Spleen (tissue), 11 donors: ENCODE measurements at regions not wholly inside any gene's neighbourhood (a gene's known extent, or its start where the extent isn't known, plus 50 kb on each side); places are given as distances from the start of the nearest gene placed in this dataset.
A peak's percentile ranks its signal among the peaks of the same experiment; 100 is the strongest.

Experiments used
- DNase-seq: peaks from one replicate; pipeline ENCODE4 v3.0.0-alpha.2; 2020
- H3K27ac ChIP-seq, 8 donors: fragments of 200-600 bp; sonication (generic) in 7 of 8; 1 replicate in 4 of 8; 2 replicates in 4 of 8; pipeline versions ENCODE4 v1.5.0 to v1.8.0; 2016 to 2021; ENCODE audit warnings: inconsistent platforms in 4 of 8, mild to moderate bottlenecking in 4 of 8, moderate library complexity in 1 of 8
- H3K27me3 ChIP-seq, 7 donors: fragments of 200-600 bp; sonication (generic) in 6 of 7; replicated peaks in 1 of 7; 1 replicate in 4 of 7; 2 replicates in 3 of 7; pipeline versions ENCODE4 v1.5.0 to v1.8.0; 2016 to 2021; ENCODE audit warnings: inconsistent platforms in 3 of 7, mild to moderate bottlenecking in 1 of 7
- H3K36me3 ChIP-seq, 6 donors: fragments of 200-600 bp; sonication (generic) in 5 of 6; 1 replicate in 4 of 6; 2 replicates in 2 of 6; pipeline versions ENCODE4 v1.5.0 to v1.8.0; 2016 to 2021; ENCODE audit warnings: inconsistent platforms in 2 of 6
- H3K4me1 ChIP-seq, 6 donors: fragments of 200-600 bp; sonication (generic) in 5 of 6; 1 replicate in 3 of 6; 2 replicates in 3 of 6; pipeline versions ENCODE4 v1.5.0 to v1.8.0; 2016 to 2021; ENCODE audit warnings: inconsistent platforms in 3 of 6
- H3K4me3 ChIP-seq, 8 donors: fragments of 200-600 bp; sonication (generic) in 7 of 8; 1 replicate in 4 of 8; 2 replicates in 4 of 8; pipeline versions ENCODE4 v1.5.0 to v1.8.0; 2016 to 2021; ENCODE audit warnings: inconsistent platforms in 4 of 8, mild to moderate bottlenecking in 4 of 8, moderate library complexity in 2 of 8
- H3K9me3 ChIP-seq, 8 donors: fragments of 200-600 bp; sonication (generic) in 7 of 8; 1 replicate in 4 of 8; 2 replicates in 4 of 8; pipeline versions ENCODE4 v1.5.0 to v1.8.0; 2016 to 2021; ENCODE audit warnings: inconsistent platforms in 4 of 8
- CTCF ChIP-seq, 11 experiments: fragments of 200-600 bp in 7 of 11; fragments of 450-650 bp in 4 of 11; sonication (generic) in 4 of 11; IDR thresholded peaks in 8 of 11; conservative IDR thresholded peaks in 3 of 11; 1 replicate in 7 of 11; 2 replicates in 4 of 11; pipeline versions ENCODE4 v1.4.0 to v1.8.0; 2016 to 2021; ENCODE audit warnings: antibody characterized with exemption in 11 of 11, inconsistent platforms in 4 of 11, mild to moderate bottlenecking in 1 of 11
- POLR2A ChIP-seq, 3 donors: fragments of 450-650 bp; IDR thresholded peaks; one replicate each; pipeline ENCODE4 v1.5.1; 2017; ENCODE audit warnings: antibody characterized with exemption in 3 of 3, mild to moderate bottlenecking in 1 of 3
- POLR2AphosphoS5 ChIP-seq, 3 donors: sonication (generic); formaldehyde crosslinking; IDR thresholded peaks; one replicate each; pipeline ENCODE4 v1.5.1; 2017; ENCODE audit warnings: antibody characterized with exemption in 3 of 3
- WGBS, 5 donors: extraction: QIAGEN DNeasy Blood & Tissue Kit in 3 of 5; methylation state at CpG; one replicate each; pipeline versions ENCODE4 v1.1.5 to v1.1.7; 2013 to 2018; 5-methylcytosine and 5-hydroxymethylcytosine counted together
- intact Hi-C: fragments of 100-400 bp; cut with DNase I; formaldehyde crosslinking; loops from one replicate; pipeline ENCODE4 v1.15.0; 2023; ENCODE audit warnings: low total_unique reads
- donor health status: healthy with polysubstance abuse.
- donor health status: DM: no; HTN: no; CAD: no; lungs with moderate emphysema.
- donor health status: DM: no; HTN: no; CAD: no.
- donor health status: Bipolar disorder and iron deficiency.
- donor health status: healthy.
- donor health status: DM: no; HTN: no; CAD: no.
- donor health status: DM: yes; HTN: yes; CAD: no.

DNA sequence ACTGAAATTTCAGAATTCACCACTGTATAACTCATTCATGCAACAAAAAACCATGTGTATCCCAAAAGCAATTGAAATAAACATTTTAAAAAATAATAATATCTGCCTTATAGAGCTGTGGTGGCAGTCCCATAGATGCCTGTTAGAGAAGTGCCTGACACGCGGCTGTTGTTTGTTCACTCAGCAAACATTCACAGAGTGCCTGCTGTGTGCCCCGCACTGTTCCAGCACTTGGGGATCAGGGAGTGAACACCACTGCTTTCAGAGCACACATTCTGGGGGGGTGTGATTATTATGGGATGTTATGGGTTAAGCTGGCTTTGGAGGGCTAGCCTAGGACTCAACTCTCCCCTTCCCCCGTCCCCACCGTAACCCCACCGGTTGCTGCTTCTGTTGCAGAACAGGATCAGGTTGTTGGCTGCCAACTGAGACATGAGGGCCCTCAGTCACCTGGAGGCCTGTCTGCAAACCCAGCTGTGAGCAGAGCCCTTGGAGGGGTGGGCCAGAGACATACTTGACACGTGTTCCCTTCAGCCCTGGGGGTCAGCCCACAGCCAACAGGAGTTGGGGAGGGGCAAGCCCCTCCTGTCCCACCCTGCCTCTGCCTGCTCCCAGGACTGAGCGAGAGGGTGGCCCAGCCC, 103.3 kb upstream of the CIBAR2 start:
- TF ChIP-seq POLR2AphosphoS5 (IDR thresholded peaks at IDR 0.05) (no peak), CTCF (IDR thresholded peaks at IDR 0.05 in 8 of 11, conservative IDR thresholded peaks at IDR 0.05 in 3 of 11) (no peak), POLR2A (IDR thresholded peaks at IDR 0.05) (no peak)
- Histone ChIP-seq H3K27ac (no peak overlapping the region), H3K9me3 (no peaks in the 10 kb centered on the region), H3K4me3 (no peak overlapping the region), H3K27me3 (no peaks in the 10 kb centered on the region), H3K36me3 (no peaks in the 10 kb centered on the region), H3K4me1 (peaks cover 0 to 57% (median 28%) of the 10 kb centered on the region in 6 donors)
- no peak for DNase-seq
- WGBS, 5 donors: 88 to 90% (median 89%) methylated on average over 8 of the region's 8 CpGs
- intact Hi-C loops: no loop called here

GRCh38 chr16:85216522-85217375, 104.5 kb upstream of the CIBAR2 start:
- Histone ChIP-seq H3K27me3 (no peaks in the 10 kb centered on the region), H3K4me3 (no peak overlapping the region), H3K36me3 (no peaks in the 10 kb centered on the region), H3K4me1 (peaks cover 0 to 60% (median 28%) of the 10 kb centered on the region in 6 donors), H3K27ac (no peak overlapping the region), H3K9me3 (no peaks in the 10 kb centered on the region)
- intact Hi-C loops: no loop called here
- DNase-seq: no peak
- WGBS, 5 donors: 81 to 88% (median 85%) methylated on average over 19 of the region's 19 CpGs
- TF ChIP-seq CTCF (IDR thresholded peaks at IDR 0.05 in 8 of 11, conservative IDR thresholded peaks at IDR 0.05 in 3 of 11): no peak
- TF ChIP-seq POLR2AphosphoS5 (IDR thresholded peaks at IDR 0.05): no peak
- TF ChIP-seq POLR2A (IDR thresholded peaks at IDR 0.05): no peak

DNA sequence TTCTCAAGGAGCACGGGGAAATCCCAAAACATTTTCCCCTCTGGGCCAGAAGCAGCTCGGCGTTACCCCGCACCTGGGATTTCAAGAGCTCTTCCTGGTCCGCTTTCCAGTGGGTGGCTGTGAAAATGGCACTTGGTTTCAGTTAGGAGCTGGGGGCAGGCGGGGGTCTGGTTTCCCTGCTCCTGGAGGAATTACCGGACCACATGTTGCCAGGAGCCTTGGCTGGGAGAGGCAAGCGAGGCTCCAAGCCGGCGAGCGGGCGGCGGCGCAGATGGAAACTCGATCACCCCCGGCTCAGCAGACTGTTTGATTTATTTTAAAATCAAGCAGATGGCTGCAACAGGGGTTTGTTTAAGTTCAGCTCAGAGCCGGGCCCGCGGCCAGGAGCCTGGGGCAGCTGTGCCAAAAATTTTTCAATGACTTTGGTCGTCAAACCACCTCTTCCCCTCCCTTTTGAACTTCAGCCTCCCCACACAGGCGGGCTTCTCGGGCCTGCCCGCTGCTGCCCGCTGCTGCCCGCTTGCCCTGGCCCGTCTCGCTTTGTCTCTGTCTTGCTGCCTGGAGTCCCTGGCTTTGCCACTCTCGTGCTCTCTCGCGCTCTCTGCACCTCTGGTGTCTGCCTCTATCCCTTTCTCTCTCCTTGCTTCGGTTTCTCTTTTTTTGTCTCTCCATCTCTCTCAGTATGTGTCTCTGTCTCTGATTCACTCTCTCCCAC, 108.0 kb upstream of the CIBAR2 start:
- Histone ChIP-seq H3K4me1 (peaks cover 0 to 52% (median 17%) of the 10 kb centered on the region in 6 donors), H3K27me3 (no peaks in the 10 kb centered on the region), H3K36me3 (no peaks in the 10 kb centered on the region), H3K9me3 (no peaks in the 10 kb centered on the region), H3K4me3 (peak overlapping the region in 2 of 8 donors; percentile 21 to 24), H3K27ac (peak overlapping the region in 6 of 8 donors; percentile 4 to 62 (median 36))
- intact Hi-C loops: no loop called here
- no peak for TF ChIP-seq POLR2A (IDR thresholded peaks at IDR 0.05)
- TF ChIP-seq POLR2AphosphoS5 (IDR thresholded peaks at IDR 0.05): peak in 1 of 3 donors; percentile 65
- no peak for DNase-seq
- 46 to 76% (median 51%) methylated on average over 24 to 31 of the region's 31 CpGs for WGBS, 5 donors

DNA sequence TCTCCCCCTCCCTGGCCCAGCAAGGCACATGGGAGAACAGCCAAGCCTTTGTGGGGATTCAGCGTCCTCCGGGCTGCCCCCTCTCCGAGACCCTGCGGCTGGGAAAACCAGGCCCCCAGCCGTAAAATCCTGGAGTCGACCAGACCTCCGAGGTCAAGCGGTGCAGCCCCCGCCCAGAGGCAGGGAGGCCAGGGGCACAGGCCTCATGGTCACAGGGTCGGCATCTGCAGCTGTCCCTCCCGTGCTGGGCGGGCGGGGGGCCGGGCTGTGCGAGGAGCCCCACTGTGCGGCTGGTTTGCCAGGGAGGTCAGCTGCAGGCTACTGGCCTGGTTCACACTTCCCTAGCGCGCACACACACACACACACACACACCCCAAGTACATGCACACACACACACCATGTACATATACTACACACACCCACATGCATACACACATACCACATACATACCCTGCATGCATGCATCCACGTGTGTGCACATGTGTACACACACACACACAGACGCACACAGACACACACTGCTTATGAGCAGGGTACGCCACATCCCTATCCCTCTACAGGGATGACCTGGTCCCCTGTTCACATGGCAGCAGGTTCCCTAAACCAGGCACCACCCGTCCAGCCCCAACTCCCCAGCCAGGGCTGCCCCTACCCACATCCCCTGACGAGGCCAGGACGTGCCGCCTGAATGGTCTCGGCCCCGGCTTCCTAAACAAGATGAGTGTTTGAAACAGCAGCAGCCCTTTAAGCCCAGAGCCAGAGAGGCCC, 108.9 kb upstream of the CIBAR2 start:
- DNase-seq: no peak
- Histone ChIP-seq H3K4me3 (no peak overlapping the region), H3K36me3 (no peaks in the 10 kb centered on the region), H3K27ac (peak overlapping the region in 2 of 8 donors; percentile 59 to 62), H3K27me3 (no peaks in the 10 kb centered on the region), H3K9me3 (peaks cover 0 to 4% (median 0%) of the 10 kb centered on the region in 8 donors), H3K4me1 (peaks cover 0 to 51% (median 17%) of the 10 kb centered on the region in 6 donors)
- 65 to 80% (median 77%) methylated on average over 18 to 27 of the region's 27 CpGs for WGBS, 5 donors
- TF ChIP-seq POLR2A (IDR thresholded peaks at IDR 0.05): no peak
- TF ChIP-seq CTCF (IDR thresholded peaks at IDR 0.05 in 8 of 11, conservative IDR thresholded peaks at IDR 0.05 in 3 of 11): no peak
- TF ChIP-seq POLR2AphosphoS5 (IDR thresholded peaks at IDR 0.05): no peak
- intact Hi-C loops: no loop called here
